ENCODE measurements at regions not wholly inside any gene's neighbourhood (a gene's known extent, or its start where the extent isn't known, plus 50 kb on each side); places are given as distances from the start of the nearest gene placed in this dataset.

DNA sequence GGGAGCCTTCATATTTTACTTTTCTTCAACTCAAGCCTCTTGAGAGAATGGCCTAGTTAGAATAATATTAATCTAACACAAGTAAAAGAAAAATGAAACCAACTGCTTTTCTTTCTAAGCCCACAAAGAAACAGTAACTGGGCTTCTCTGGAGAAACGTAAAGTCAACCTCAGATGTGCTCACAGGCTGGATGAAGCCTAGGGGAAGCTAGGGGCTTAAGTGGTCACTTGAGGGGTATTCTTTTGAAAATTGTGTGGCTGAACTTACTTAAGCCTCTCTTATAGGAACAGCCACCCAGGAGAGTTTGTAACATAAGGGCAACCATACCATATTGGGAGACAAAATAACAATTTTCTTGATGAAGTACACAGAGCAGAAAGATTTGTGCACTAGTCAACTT, 279.0 kb downstream of the SPRY1 start:
- Histone ChIP-seq H3K9me3 (replicated peaks; ENCODE audit: insufficient read depth, low read length) (no peaks in the 10 kb centered on the region), H3K36me3 (replicated peaks; ENCODE audit: insufficient read depth, low read length) (no peaks in the 10 kb centered on the region), H3K9ac (ENCODE audit: low read length) (no peak overlapping the region), H3F3A (ENCODE audit: insufficient read depth, low read length) (0 out of 2 replicates have a peak, but pooled peaks cover 3% of the 10 kb centered on the region), H3K4me3 (ENCODE audit: low read length) (no peak overlapping the region), H3K4me1 (ENCODE audit: low read length) (0 out of 2 replicates have a peak, but pooled peaks cover 9% of the 10 kb centered on the region), H4K20me1 (ENCODE audit: insufficient read depth, low read length) (no peaks in the 10 kb centered on the region), H3K9me2 (replicated peaks; ENCODE audit: insufficient read depth, low read length) (no peaks in the 10 kb centered on the region), H3K27ac (ENCODE audit: low read length) (no peak overlapping the region), H2AFZ (ENCODE audit: low read length) (no peak overlapping the region), H3K4me2 (ENCODE audit: low read depth, low read length) (no peak overlapping the region), H3K79me2 (ENCODE audit: low read length) (no peaks in the 10 kb centered on the region), H3K27me3 (replicated peaks; ENCODE audit: insufficient read depth, low read length) (peaks cover 78% of the 10 kb centered on the region)
- no peak for TF ChIP-seq EZH2phosphoT487 (IDR thresholded peaks at IDR 0.05; ENCODE audit: low read length)
- TF ChIP-seq EZH2 (optimal IDR thresholded peaks at IDR 0.05; ENCODE audit: low read depth, low read length) = no peak
- TF ChIP-seq, protein P1, sequence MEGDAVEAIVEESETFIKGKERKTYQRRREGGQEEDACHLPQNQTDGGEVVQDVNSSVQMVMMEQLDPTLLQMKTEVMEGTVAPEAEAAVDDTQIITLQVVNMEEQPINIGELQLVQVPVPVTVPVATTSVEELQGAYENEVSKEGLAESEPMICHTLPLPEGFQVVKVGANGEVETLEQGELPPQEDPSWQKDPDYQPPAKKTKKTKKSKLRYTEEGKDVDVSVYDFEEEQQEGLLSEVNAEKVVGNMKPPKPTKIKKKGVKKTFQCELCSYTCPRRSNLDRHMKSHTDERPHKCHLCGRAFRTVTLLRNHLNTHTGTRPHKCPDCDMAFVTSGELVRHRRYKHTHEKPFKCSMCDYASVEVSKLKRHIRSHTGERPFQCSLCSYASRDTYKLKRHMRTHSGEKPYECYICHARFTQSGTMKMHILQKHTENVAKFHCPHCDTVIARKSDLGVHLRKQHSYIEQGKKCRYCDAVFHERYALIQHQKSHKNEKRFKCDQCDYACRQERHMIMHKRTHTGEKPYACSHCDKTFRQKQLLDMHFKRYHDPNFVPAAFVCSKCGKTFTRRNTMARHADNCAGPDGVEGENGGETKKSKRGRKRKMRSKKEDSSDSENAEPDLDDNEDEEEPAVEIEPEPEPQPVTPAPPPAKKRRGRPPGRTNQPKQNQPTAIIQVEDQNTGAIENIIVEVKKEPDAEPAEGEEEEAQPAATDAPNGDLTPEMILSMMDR (IDR thresholded peaks at IDR 0.05; ENCODE audit: low read length) = no peak
- DNase-seq = no peak

DNA sequence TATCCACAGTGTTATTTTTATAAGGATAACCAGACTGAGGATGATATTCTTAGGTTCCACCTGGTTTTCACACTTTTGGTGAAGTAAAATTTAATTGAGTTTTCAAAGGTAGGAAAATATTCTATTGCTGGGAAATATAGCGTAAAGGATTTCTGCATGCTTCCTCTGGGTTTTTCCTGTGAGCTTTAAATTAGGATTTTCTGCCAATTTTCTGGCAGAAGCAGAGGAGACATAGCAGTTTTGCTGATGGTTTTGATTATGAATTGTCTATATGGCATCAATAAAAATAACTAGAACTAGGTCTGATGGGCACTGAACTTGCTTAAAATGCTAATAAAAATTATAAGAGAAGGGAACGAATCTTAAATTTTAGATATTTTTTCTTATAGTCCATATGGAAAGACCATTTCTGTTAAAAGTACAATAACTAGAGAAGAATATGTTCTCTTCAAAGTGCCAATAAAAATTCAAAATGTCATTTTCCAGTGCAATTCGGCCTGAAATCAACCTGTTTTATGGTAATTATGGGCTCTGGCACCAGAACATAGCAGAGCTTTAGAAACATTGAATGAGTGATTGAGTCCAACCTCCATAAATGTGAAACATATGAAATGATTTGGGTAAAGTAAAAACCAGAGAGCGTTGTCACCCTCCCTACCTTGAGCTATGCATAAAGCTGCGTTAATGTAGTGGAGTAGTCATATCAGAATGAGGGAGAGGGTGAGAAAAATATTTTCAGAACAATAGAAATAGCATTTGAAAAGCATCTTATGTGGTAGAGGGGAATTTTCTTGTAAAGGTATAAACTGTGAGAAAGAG, 279.7 kb downstream of the SPRY1 start:
- Histone ChIP-seq H3K9ac (ENCODE audit: low read length) (no peak overlapping the region), H3K4me2 (ENCODE audit: low read depth, low read length) (no peak overlapping the region), H3K9me2 (replicated peaks; ENCODE audit: insufficient read depth, low read length) (no peaks in the 10 kb centered on the region), H3K27ac (ENCODE audit: low read length) (no peak overlapping the region), H3F3A (ENCODE audit: insufficient read depth, low read length) (0 out of 2 replicates have a peak, but pooled peaks cover 3% of the 10 kb centered on the region), H3K4me1 (ENCODE audit: low read length) (0 out of 2 replicates have a peak, but pooled peaks cover 6% of the 10 kb centered on the region), H4K20me1 (ENCODE audit: insufficient read depth, low read length) (no peaks in the 10 kb centered on the region), H3K36me3 (replicated peaks; ENCODE audit: insufficient read depth, low read length) (no peaks in the 10 kb centered on the region), H3K9me3 (replicated peaks; ENCODE audit: insufficient read depth, low read length) (no peaks in the 10 kb centered on the region), H3K27me3 (replicated peaks; ENCODE audit: insufficient read depth, low read length) (peaks cover 71% of the 10 kb centered on the region), H3K4me3 (ENCODE audit: low read length) (no peak overlapping the region), H3K79me2 (ENCODE audit: low read length) (no peaks in the 10 kb centered on the region), H2AFZ (ENCODE audit: low read length) (no peak overlapping the region)
- no peak for TF ChIP-seq EZH2 (optimal IDR thresholded peaks at IDR 0.05; ENCODE audit: low read depth, low read length)
- no peak for TF ChIP-seq EZH2phosphoT487 (IDR thresholded peaks at IDR 0.05; ENCODE audit: low read length)
- TF ChIP-seq, protein P1 (IDR thresholded peaks at IDR 0.05; ENCODE audit: low read length) = no peak
- DNase-seq = no peak

DNA sequence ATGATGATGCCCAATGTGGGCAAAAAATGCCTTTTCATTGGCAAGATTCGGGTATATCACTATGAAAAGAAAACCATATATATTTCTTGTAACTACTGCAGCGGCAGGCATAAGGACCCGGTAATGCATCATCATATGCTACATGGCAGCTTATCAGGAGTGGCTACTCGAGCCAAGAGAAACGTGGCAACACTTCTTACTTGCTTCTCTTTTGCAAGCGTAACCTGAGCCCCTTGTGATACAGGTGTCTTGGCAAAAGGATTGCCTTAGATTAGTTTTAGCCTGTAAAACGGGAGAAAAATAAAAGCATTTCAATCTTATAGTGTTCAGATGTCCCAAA, 280.3 kb downstream of the SPRY1 start:
- Histone ChIP-seq H3K27me3 (replicated peaks; ENCODE audit: insufficient read depth, low read length) (peaks cover 65% of the 10 kb centered on the region), H3K27ac (ENCODE audit: low read length) (no peak overlapping the region)
- no peak for DNase-seq

More for the DNA sequence above, 280.3 kb downstream of the SPRY1 start:
- Histone ChIP-seq H3F3A (ENCODE audit: insufficient read depth, low read length) (0 out of 2 replicates have a peak, but pooled peaks cover under 1% of the 10 kb centered on the region), H3K4me1 (ENCODE audit: low read length) (0 out of 2 replicates have a peak, but pooled peaks cover under 1% of the 10 kb centered on the region), H3K9ac (ENCODE audit: low read length) (no peak overlapping the region), H3K4me2 (ENCODE audit: low read depth, low read length) (no peak overlapping the region), H3K9me3 (replicated peaks; ENCODE audit: insufficient read depth, low read length) (no peaks in the 10 kb centered on the region), H3K4me3 (ENCODE audit: low read length) (no peak overlapping the region), H4K20me1 (ENCODE audit: insufficient read depth, low read length) (no peaks in the 10 kb centered on the region), H2AFZ (ENCODE audit: low read length) (no peak overlapping the region), H3K36me3 (replicated peaks; ENCODE audit: insufficient read depth, low read length) (no peaks in the 10 kb centered on the region), H3K9me2 (replicated peaks; ENCODE audit: insufficient read depth, low read length) (no peaks in the 10 kb centered on the region), H3K79me2 (ENCODE audit: low read length) (no peaks in the 10 kb centered on the region)
- TF ChIP-seq, protein P1 (IDR thresholded peaks at IDR 0.05; ENCODE audit: low read length) = no peak
- no peak for TF ChIP-seq EZH2 (optimal IDR thresholded peaks at IDR 0.05; ENCODE audit: low read depth, low read length)
- TF ChIP-seq EZH2phosphoT487 (IDR thresholded peaks at IDR 0.05; ENCODE audit: low read length) = no peak

All from MM.1S (cell line).